HAP-1 (cell line): ENCODE measurements at regions not wholly inside any gene's neighbourhood (a gene's known extent, or its start where the extent isn't known, plus 50 kb on each side); places are given as distances from the start of the nearest gene placed in this dataset.

Experiments used
- DNase-seq, 2 experiments: peaks; one replicate each; pipeline ENCODE4 v3.0.0-alpha.2; 2016 to 2020; ENCODE audit warnings: low spot score in 2 of 2
- H3K27me3 ChIP-seq: fragments of 250-450 bp; sonication (Bioruptor Pico); 2 replicates; pipeline ENCODE4 v1.5.1; 2020; ENCODE audit warnings: low read depth, mild to moderate bottlenecking, moderate library complexity
- H3K36me3 ChIP-seq: fragments of 250-450 bp; sonication (Bioruptor Pico); replicated peaks from 2 replicates; pipeline ENCODE4 v1.5.1; 2020; ENCODE audit warnings: mild to moderate bottlenecking
- H3K4me1 ChIP-seq: fragments of 250-450 bp; sonication (Bioruptor Pico); 2 replicates; pipeline ENCODE4 v1.5.1; 2020; ENCODE audit warnings: mild to moderate bottlenecking
- H3K4me3 ChIP-seq: fragments of 250-450 bp; sonication (Bioruptor Pico); 2 replicates; pipeline ENCODE4 v1.5.1; 2020; ENCODE audit warnings: mild to moderate bottlenecking, moderate library complexity
- H3K9me3 ChIP-seq: fragments of 250-450 bp; sonication (Bioruptor Pico); 2 replicates; pipeline ENCODE4 v1.5.1; 2020; ENCODE audit warnings: mild to moderate bottlenecking, moderate library complexity
- in situ Hi-C: fragments of 300-500 bp; cut with MboI; formaldehyde crosslinking; loops from 3 replicates; pipeline ENCODE4 v1.14.3; 2020; ENCODE audit warnings: low sequenced_read_pairs, inconsistent platforms, mixed read lengths

- no peaks in the 10 kb centered on the region for H3K9me3 ChIP-seq
- H3K4me1 ChIP-seq: no peaks in the 10 kb centered on the region
- DNase-seq: no peak
- in situ Hi-C loops: no loop called here
- H3K4me3 ChIP-seq: no peak overlapping the region
- no peaks in the 10 kb centered on the region for H3K27me3 ChIP-seq
- H3K36me3 ChIP-seq: no peaks in the 10 kb centered on the region
Measured at GRCh38 chr11:127478826-127479225, 478.3 kb upstream of the KIRREL3 start.

GRCh38 chr11:127474766-127475165 lies 474.2 kb upstream of the KIRREL3 start:
- no peak for DNase-seq
- H3K9me3 ChIP-seq: no peaks in the 10 kb centered on the region
- H3K36me3 ChIP-seq: no peaks in the 10 kb centered on the region
- in situ Hi-C loops: no loop called here
- H3K4me3 ChIP-seq: no peak overlapping the region
- H3K4me1 ChIP-seq: no peaks in the 10 kb centered on the region
- H3K27me3 ChIP-seq: no peaks in the 10 kb centered on the region

GRCh38 chr11:127472505-127472904 lies 471.9 kb upstream of the KIRREL3 start:
- Histone ChIP-seq H3K27me3 (no peaks in the 10 kb centered on the region), H3K9me3 (no peaks in the 10 kb centered on the region), H3K4me1 (no peaks in the 10 kb centered on the region), H3K4me3 (no peak overlapping the region), H3K36me3 (no peaks in the 10 kb centered on the region)
- no peak for DNase-seq
- in situ Hi-C loops: no loop called here

GRCh38 chr11:127471662-127472061 lies 471.1 kb upstream of the KIRREL3 start:
- no peaks in the 10 kb centered on the region for H3K36me3 ChIP-seq
- no peaks in the 10 kb centered on the region for H3K27me3 ChIP-seq
- H3K9me3 ChIP-seq: no peaks in the 10 kb centered on the region
- no peak overlapping the region for H3K4me3 ChIP-seq
- in situ Hi-C loops: no loop called here
- no peak for DNase-seq
- H3K4me1 ChIP-seq: no peaks in the 10 kb centered on the region

GRCh38 chr11:127470306-127470884 lies 469.8 kb upstream of the KIRREL3 start:
- peak in 1 of 2 experiments; percentile 9 for DNase-seq
- Histone ChIP-seq H3K27me3 (no peaks in the 10 kb centered on the region), H3K4me1 (no peaks in the 10 kb centered on the region), H3K36me3 (no peaks in the 10 kb centered on the region), H3K4me3 (no peak overlapping the region), H3K9me3 (no peaks in the 10 kb centered on the region)
- in situ Hi-C loops: no loop called here

- Histone ChIP-seq H3K36me3 (no peaks in the 10 kb centered on the region), H3K4me3 (no peak overlapping the region), H3K4me1 (no peaks in the 10 kb centered on the region), H3K9me3 (no peaks in the 10 kb centered on the region), H3K27me3 (no peaks in the 10 kb centered on the region)
- in situ Hi-C loops: no loop called here
- DNase-seq: no peak
Measured at GRCh38 chr11:127464325-127464724, 463.8 kb upstream of the KIRREL3 start.

DNA sequence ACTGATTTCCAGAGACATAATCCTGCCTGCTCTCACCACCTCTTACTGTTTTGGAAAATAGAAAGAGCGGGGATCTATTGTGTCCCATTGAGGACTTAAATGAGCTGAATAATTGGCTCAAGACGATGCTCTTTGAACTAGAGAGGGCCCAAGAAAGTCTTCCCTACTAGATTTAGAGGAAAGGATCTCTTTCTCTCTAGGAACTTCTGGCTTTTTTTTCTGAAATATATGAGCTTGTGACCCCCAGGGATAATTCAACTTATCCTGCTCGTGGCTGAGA lies 461.4 kb upstream of the KIRREL3 start:
- no peaks in the 10 kb centered on the region for H3K36me3 ChIP-seq
- no peaks in the 10 kb centered on the region for H3K4me1 ChIP-seq
- H3K9me3 ChIP-seq: no peaks in the 10 kb centered on the region
- H3K4me3 ChIP-seq: no peak overlapping the region
- no peaks in the 10 kb centered on the region for H3K27me3 ChIP-seq
- in situ Hi-C loops: no loop called here
- DNase-seq: no peak

GRCh38 chr11:127461241-127462064 lies 460.9 kb upstream of the KIRREL3 start:
- in situ Hi-C loops: no loop called here
- no peak overlapping the region for H3K4me3 ChIP-seq
- no peaks in the 10 kb centered on the region for H3K27me3 ChIP-seq
- H3K36me3 ChIP-seq: no peaks in the 10 kb centered on the region
- no peak for DNase-seq
- H3K4me1 ChIP-seq: no peaks in the 10 kb centered on the region
- no peaks in the 10 kb centered on the region for H3K9me3 ChIP-seq

DNA sequence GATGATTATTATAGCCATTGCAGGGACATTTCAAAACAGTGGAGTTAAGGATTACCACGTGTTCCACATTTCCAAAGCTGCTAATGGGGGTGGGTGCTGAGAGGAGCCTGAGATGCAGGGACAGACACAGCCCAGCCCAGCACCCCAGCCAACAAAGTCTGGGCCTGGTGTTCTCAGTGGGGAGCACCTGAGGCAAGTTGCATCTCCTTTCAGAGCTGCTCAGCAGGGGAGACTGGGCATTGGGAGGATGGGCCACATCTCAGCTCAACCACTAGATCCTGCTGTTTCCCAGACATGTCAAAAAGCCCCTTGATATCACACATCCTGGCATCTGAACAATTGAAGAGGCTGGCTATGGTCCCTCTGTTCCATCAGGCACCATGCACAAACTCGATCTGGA lies 458.0 kb upstream of the KIRREL3 start:
- no peak overlapping the region for H3K4me3 ChIP-seq
- in situ Hi-C loops: no loop called here
- no peaks in the 10 kb centered on the region for H3K27me3 ChIP-seq
- no peak for DNase-seq
- H3K9me3 ChIP-seq: no peaks in the 10 kb centered on the region
- no peaks in the 10 kb centered on the region for H3K4me1 ChIP-seq
- no peaks in the 10 kb centered on the region for H3K36me3 ChIP-seq

GRCh38 chr11:127454856-127455255 lies 454.3 kb upstream of the KIRREL3 start:
- no peaks in the 10 kb centered on the region for H3K9me3 ChIP-seq
- no peaks in the 10 kb centered on the region for H3K27me3 ChIP-seq
- no peak for DNase-seq
- in situ Hi-C loops: no loop called here
- H3K4me1 ChIP-seq: no peaks in the 10 kb centered on the region
- no peak overlapping the region for H3K4me3 ChIP-seq
- H3K36me3 ChIP-seq: no peaks in the 10 kb centered on the region

- Histone ChIP-seq H3K27me3 (no peaks in the 10 kb centered on the region), H3K4me3 (no peak overlapping the region), H3K4me1 (no peaks in the 10 kb centered on the region), H3K9me3 (no peaks in the 10 kb centered on the region), H3K36me3 (no peaks in the 10 kb centered on the region)
- no peak for DNase-seq
- in situ Hi-C loops: no loop called here
Measured at GRCh38 chr11:127452533-127452932, 452.0 kb upstream of the KIRREL3 start.

GRCh38 chr11:127451861-127452260 lies 451.3 kb upstream of the KIRREL3 start:
- Histone ChIP-seq H3K36me3 (no peaks in the 10 kb centered on the region), H3K27me3 (no peaks in the 10 kb centered on the region), H3K4me1 (no peaks in the 10 kb centered on the region), H3K9me3 (no peaks in the 10 kb centered on the region), H3K4me3 (no peak overlapping the region)
- no peak for DNase-seq
- in situ Hi-C loops: no loop called here

GRCh38 chr11:127448101-127448500 lies 447.5 kb upstream of the KIRREL3 start:
- H3K36me3 ChIP-seq: no peaks in the 10 kb centered on the region
- H3K27me3 ChIP-seq: no peaks in the 10 kb centered on the region
- DNase-seq: no peak
- no peak overlapping the region for H3K4me3 ChIP-seq
- in situ Hi-C loops: no loop called here
- H3K9me3 ChIP-seq: no peaks in the 10 kb centered on the region
- H3K4me1 ChIP-seq: no peaks in the 10 kb centered on the region

- H3K4me1 ChIP-seq: no peaks in the 10 kb centered on the region
- H3K9me3 ChIP-seq: no peaks in the 10 kb centered on the region
- H3K4me3 ChIP-seq: no peak overlapping the region
- H3K27me3 ChIP-seq: no peaks in the 10 kb centered on the region
- no peak for DNase-seq
- in situ Hi-C loops: no loop called here
- H3K36me3 ChIP-seq: no peaks in the 10 kb centered on the region
Measured at GRCh38 chr11:127445476-127445875, 444.9 kb upstream of the KIRREL3 start.

- H3K27me3 ChIP-seq: no peaks in the 10 kb centered on the region
- no peaks in the 10 kb centered on the region for H3K4me1 ChIP-seq
- no peaks in the 10 kb centered on the region for H3K9me3 ChIP-seq
- in situ Hi-C loops: no loop called here
- H3K4me3 ChIP-seq: no peak overlapping the region
- no peaks in the 10 kb centered on the region for H3K36me3 ChIP-seq
- no peak for DNase-seq
Measured at GRCh38 chr11:127443297-127443696, 442.7 kb upstream of the KIRREL3 start.
